ENCODE measurements at regions not wholly inside any gene's neighbourhood (a gene's known extent, or its start where the extent isn't known, plus 50 kb on each side); places are given as distances from the start of the nearest gene placed in this dataset.
"Not testable (repeated sequence)": the region's sequence is repeated elsewhere in the genome, so short reads cannot be mapped to it uniquely, and the experiment has no call there.

GRCh38 chr2:58794103-58794502, 553.0 kb upstream of the FANCL start:
- intact Hi-C loops (cut with DNase I), result no loop called here
- DNase-seq (ENCODE audit: low spot score) (no peak), ATAC-seq (no peak)

DNA sequence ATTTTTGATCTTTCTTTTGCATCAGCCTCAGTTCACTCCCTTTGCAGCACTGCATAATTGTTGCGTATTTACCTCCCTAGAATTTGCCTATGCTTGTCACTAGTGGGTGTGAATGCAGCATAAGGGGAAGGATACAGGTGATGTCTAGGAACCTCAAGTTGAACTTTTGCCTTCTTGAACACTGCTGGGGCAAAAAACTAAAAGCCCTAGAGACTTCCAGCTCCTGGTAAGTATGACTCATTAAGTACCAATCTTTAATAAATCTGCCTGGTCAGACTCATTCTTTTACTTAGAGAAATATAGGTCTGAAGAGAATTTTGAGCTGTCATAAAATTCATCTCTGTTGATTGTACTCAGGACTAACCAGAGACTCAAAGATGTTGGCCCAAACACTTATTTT, 547.3 kb upstream of the FANCL start:
- ATAC-seq, result no peak
- intact Hi-C loops (cut with DNase I), result no loop called here
- DNase-seq (ENCODE audit: low spot score), result no peak

DNA sequence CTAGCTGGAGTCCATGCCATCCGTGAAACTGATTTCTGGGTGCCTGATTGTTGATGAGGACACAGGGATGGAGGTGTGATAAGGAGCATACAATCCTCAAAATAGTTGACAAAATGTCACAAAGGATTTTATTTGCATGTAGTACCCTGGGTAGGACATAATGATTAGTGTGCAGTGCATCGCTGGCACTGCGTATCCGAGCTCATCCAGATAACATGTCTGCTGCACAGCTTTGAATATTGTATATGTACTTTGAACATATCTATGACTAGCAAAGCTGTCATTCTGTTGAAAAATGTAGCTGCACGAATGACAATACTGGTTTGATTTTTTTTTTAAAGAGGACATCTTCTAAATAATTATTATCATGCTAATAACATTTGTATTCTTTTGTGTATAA, 529.7 kb upstream of the FANCL start:
- ATAC-seq (no peak), DNase-seq (ENCODE audit: low spot score) (no peak)
- intact Hi-C loops (cut with DNase I), result no loop called here

DNA sequence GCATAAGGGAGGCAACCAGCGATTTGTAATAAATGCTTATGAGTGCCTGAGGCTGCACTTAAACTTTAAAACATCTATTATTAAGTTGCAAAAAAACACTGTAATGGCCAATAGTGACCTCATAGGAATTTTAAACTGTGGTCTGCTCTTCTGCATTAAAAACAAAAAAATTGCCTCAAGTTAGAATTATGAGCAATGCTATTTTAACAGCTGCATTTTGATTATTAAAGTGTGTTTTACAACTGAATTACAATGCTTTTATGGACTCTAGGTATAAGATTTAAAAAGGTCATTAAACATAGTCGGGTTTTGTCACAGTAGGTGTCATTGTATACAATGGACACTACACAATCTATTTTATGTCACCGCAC, 528.7 kb upstream of the FANCL start:
- DNase-seq (ENCODE audit: low spot score), result no peak
- intact Hi-C loops (cut with DNase I), result loop anchor here (5.0 kb wide), 1 partner anchor 663 kb away; no protein-coding TSS in a partner anchor

GRCh38 chr2:58769111-58769863, 528.2 kb upstream of the FANCL start:
- intact Hi-C loops (cut with DNase I), result loop anchor here (5.0 kb wide), 1 partner anchor 662 kb away; no protein-coding TSS in a partner anchor
- DNase-seq (ENCODE audit: low spot score) (no peak), ATAC-seq (no peak)

More for the DNA sequence above, 528.7 kb upstream of the FANCL start:
- ATAC-seq, result no peak

DNA sequence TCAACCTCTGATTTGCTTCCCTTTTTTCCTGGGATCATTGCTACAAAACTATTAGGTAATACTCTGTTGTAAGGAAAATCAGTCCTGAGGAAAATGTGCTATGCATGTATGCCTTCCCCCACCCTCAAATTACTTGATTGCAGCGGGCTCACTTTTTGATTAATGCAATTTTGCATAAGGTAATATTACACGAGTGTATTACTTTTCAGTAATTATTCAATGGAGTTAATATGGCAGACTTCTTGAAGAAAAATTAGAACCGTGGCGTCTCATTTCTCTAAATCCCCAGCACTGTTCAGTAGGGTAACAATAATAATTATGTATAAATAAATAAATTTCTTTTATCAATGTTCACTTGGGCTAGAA, 527.6 kb upstream of the FANCL start:
- ATAC-seq, result no peak
- intact Hi-C loops (cut with DNase I), result loop anchor here (5.0 kb wide), 1 partner anchor 661 kb away; no protein-coding TSS in a partner anchor
- DNase-seq (ENCODE audit: low spot score), result no peak

GRCh38 chr2:58767828-58768714, 526.9 kb upstream of the FANCL start:
- intact Hi-C loops (cut with DNase I), result loop anchor here (5.0 kb wide), 1 partner anchor 661 kb away; no protein-coding TSS in a partner anchor
- no peak for DNase-seq (ENCODE audit: low spot score)
- no peak for ATAC-seq

- intact Hi-C loops (cut with DNase I), result loop anchor here (5.0 kb wide), 1 partner anchor 657 kb away; no protein-coding TSS in a partner anchor
- ATAC-seq, result no peak
- DNase-seq (ENCODE audit: low spot score), result no peak
Observed at GRCh38 chr2:58764338-58765104, 523.4 kb upstream of the FANCL start.

- ATAC-seq (peak; percentile 57), DNase-seq (ENCODE audit: low spot score) (peak; percentile 57)
- intact Hi-C loops (cut with DNase I), result no loop called here
Observed at GRCh38 chr2:58762176-58762781, 521.2 kb upstream of the FANCL start.

DNA sequence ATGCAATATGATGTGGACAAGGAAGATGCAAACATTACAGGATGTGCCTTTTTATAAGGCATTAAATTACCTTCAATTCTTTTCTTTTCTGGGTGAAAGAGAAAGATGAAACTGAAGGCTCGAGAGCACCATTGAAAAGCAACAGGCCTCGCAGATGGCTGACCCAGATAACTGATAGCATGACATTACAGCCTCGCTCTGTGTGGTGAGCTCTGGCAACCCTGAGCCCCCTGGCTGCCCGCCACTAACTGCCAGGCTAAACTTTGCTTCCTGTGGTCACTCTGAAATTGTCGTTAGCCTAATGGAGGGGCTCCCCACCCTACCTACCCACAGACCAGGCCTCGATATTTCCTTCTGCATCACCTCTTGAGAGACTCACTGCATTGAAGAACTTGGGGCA, 516.8 kb upstream of the FANCL start:
- intact Hi-C loops (cut with DNase I), result no loop called here
- ATAC-seq, result no peak
- DNase-seq (ENCODE audit: low spot score), result no peak

GRCh38 chr2:58756336-58756735, 515.2 kb upstream of the FANCL start:
- DNase-seq (ENCODE audit: low spot score) (no peak), ATAC-seq (no peak)
- intact Hi-C loops (cut with DNase I), result no loop called here

DNA sequence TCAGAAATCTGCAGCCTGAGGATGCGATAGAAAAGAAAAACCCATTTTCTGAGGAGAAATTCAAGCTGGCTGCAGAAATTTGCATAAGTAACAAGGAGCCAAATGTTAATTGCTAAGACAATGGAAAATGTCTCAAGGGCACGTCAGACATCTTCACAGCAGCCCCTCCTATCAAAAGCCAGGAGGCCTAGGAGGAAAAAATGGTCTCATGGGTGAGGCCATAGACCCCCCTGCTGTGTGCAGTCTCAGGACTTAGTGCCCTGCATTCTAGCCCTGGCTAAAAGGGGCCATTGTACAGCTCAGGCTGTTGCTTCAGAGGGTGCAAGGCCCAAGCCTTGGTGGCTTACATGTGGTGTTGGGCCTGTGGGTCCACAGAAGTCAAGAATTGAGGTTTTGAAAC, 511.4 kb upstream of the FANCL start:
- ATAC-seq; intact Hi-C loops (cut with DNase I); DNase-seq (ENCODE audit: low spot score): not testable (repeated sequence)

GRCh38 chr2:58751676-58752075, 510.6 kb upstream of the FANCL start:
- ATAC-seq; DNase-seq (ENCODE audit: low spot score); intact Hi-C loops (cut with DNase I): not testable (repeated sequence)

- no peak for DNase-seq (ENCODE audit: low spot score)
- ATAC-seq, result no peak
- intact Hi-C loops (cut with DNase I), result no loop called here
Observed at GRCh38 chr2:58749041-58749440, 507.9 kb upstream of the FANCL start.

DNA sequence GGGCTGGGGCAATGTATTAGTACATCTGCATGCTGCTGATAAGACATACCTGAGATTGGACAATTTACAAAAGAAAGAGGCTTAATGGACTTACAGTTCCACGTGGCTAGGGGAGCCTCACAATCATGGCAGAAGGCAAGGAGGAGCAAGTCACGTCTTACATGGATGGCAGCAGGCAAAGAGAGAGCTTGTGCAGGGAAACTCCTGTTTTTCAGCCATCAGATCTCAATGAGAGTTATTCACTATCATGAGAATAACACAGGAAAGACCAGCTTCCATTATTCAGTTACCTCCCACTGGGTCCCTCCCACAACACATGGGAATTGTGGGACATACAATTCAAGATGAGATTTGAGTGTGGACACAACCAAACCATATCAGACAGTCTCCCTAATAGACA, 504.2 kb upstream of the FANCL start:
- ATAC-seq; intact Hi-C loops (cut with DNase I); DNase-seq (ENCODE audit: low spot score): not testable (repeated sequence)

DNA sequence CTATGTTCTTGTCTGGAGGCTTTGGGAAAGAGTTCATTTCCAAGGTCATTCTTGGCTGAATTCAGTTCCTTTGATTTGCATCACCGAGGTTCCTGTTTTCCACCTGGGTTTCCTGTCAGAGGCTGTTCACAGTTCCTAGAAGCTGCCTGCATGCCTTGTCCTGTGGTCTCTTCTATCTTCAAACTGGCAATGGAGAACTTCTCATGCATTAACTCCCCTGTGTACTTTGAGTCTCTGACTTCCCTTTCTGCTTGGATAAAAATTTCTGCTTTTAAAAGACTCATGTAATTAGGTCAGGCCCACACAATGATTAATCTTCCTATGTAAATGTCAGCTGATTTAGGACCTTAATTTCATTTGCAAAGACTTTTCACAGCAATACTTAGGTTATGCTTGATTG, 499.3 kb upstream of the FANCL start:
- no peak for ATAC-seq
- intact Hi-C loops (cut with DNase I), result no loop called here
- DNase-seq (ENCODE audit: low spot score), result no peak

DNA sequence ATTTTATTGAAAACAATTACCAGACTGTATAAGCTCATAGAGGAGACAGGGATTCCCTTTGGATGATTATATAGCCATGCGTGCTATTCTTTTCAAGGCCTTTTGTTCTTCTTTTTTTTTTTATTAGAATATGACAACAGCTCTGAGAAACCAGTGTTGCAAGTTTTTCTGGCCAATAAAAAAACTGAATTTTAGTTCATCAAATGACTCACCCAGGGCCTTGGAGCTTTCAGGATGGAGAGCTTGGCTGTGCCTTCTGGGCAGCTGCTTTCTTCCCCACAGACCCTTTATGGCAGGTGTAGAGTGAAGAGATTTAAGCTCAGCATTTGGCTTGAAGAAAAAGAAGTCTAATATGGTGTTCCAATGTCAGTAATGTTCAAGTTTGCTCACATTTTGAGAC, 497.9 kb upstream of the FANCL start:
- intact Hi-C loops (cut with DNase I), result no loop called here
- no peak for ATAC-seq
- DNase-seq (ENCODE audit: low spot score), result no peak

GRCh38 chr2:58734365-58734764, 493.2 kb upstream of the FANCL start:
- intact Hi-C loops (cut with DNase I), result no loop called here
- DNase-seq (ENCODE audit: low spot score), result no peak
- no peak for ATAC-seq

DNA sequence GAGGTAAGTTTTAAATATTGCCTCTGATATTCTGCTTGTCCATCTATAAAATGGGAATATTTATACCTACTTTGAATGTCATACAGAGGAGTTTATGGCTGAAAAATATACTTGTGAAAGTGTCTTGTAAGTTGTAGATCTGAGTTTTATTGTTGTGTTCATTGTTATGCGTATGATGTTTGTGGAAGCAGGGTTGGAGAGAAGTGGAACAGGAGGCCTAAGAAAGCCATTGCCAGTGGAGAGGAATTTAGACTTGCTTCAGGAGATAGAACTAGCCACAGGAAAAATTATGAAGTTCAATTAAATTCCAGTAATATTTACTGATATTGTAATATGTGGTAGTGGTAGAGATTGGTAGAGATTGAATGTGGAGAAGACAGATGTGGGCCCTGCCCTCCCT, 491.9 kb upstream of the FANCL start:
- DNase-seq (ENCODE audit: low spot score), result no peak
- intact Hi-C loops (cut with DNase I), result no loop called here
- no peak for ATAC-seq

All from sciatic nerve (tissue), 2 donors.